ENCODE measurements at regions not wholly inside any gene's neighbourhood (a gene's known extent, or its start where the extent isn't known, plus 50 kb on each side); places are given as distances from the start of the nearest gene placed in this dataset.

DNA sequence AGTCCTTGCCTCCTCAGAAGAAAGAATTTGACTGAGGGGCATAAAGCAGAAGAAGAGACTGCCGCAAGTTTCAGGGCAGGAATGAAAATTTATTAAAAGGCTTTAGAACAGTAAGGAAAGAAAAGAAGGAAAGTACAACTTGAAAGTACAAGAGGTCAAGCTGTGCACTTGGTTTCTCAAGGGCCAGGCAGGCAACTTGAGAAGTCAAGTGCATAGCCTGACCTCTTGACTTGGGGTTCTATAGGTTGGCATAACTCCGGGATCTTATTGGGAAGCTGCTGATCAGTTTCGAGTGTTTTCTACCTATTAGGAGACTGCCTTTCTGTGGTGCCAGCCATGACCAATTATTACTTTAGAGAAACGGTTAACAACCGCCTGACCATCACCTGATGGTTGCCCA, 237.0 kb upstream of the RGS17 start:
- TF ChIP-seq, protein P1, sequence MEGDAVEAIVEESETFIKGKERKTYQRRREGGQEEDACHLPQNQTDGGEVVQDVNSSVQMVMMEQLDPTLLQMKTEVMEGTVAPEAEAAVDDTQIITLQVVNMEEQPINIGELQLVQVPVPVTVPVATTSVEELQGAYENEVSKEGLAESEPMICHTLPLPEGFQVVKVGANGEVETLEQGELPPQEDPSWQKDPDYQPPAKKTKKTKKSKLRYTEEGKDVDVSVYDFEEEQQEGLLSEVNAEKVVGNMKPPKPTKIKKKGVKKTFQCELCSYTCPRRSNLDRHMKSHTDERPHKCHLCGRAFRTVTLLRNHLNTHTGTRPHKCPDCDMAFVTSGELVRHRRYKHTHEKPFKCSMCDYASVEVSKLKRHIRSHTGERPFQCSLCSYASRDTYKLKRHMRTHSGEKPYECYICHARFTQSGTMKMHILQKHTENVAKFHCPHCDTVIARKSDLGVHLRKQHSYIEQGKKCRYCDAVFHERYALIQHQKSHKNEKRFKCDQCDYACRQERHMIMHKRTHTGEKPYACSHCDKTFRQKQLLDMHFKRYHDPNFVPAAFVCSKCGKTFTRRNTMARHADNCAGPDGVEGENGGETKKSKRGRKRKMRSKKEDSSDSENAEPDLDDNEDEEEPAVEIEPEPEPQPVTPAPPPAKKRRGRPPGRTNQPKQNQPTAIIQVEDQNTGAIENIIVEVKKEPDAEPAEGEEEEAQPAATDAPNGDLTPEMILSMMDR (optimal IDR thresholded peaks at IDR 0.05 in 1 of 3, IDR thresholded peaks at IDR 0.05 in 1 of 3, conservative IDR thresholded peaks at IDR 0.05 in 1 of 3; ENCODE audit: extremely low read depth in 1 of 3, insufficient read depth in 2 of 3, low read length in 3 of 3) = no peak
- TF ChIP-seq EZH2 (IDR thresholded peaks at IDR 0.05; ENCODE audit: low read length) = no peak

All from keratinocyte (primary cell).